PC-3 (cell line): ENCODE measurements at regions not wholly inside any gene's neighbourhood (a gene's known extent, or its start where the extent isn't known, plus 50 kb on each side); places are given as distances from the start of the nearest gene placed in this dataset.

Source experiments
- ATAC-seq: fragments of 200-7000 bp; cut with Tn5 transposase; 2 replicates; pipeline ENCODE4 v1.9.1; 2020; ENCODE audit warnings: mild to moderate bottlenecking, moderate library complexity
- BruUV-seq: library from RNA; stranded (reverse); fragments of 400-500 nt; replicated peaks from 2 replicates; lab custom pipeline; 2021; lab: Mats Ljungman, UMichigan
- CTCF ChIA-PET: fragments of 300-600 bp; sonication (Branson Sonifier 250); formaldehyde crosslinking; loops from one replicate; lab custom pipeline; 2022; ENCODE audit warnings: antibody characterized with exemption; lab: Charles Lee
- POLR2A ChIA-PET: fragments of 300-600 bp; sonication (Branson Sonifier 250); formaldehyde crosslinking; loops from one replicate; lab custom pipeline; 2022; ENCODE audit warnings: antibody characterized with exemption; ENCODE audit not compliant: unreplicated experiment; lab: Charles Lee
- DNase-seq: peaks from one replicate; pipeline ENCODE4 v3.0.0-alpha.2; 2015
- H2AFZ ChIP-seq: fragments of 300-600 bp; sonication (generic); 2 replicates; pipeline ENCODE4 v1.6.0; 2016; ENCODE audit warnings: antibody characterized with exemption, low read length
- H3F3A ChIP-seq: fragments of 300-600 bp; sonication (generic); one replicate; pipeline ENCODE4 v1.6.0; 2017; ENCODE audit warnings: antibody characterized with exemption, low read length, control low read depth, mild to moderate bottlenecking; ENCODE audit not compliant: unreplicated experiment
- H3K27ac ChIP-seq: fragments of 300-600 bp; sonication (generic); 2 replicates; pipeline ENCODE4 v1.5.1; 2016; ENCODE audit warnings: mild to moderate bottlenecking, low read length
- H3K27me3 ChIP-seq: fragments of 300-600 bp; sonication (generic); 2 replicates; pipeline ENCODE4 v1.6.1; 2016; ENCODE audit warnings: low read length, mixed read lengths
- H3K36me3 ChIP-seq: fragments of 300-600 bp; sonication (generic); 2 replicates; pipeline ENCODE4 v1.6.1; 2016; ENCODE audit warnings: low read depth, mixed run types, low read length, mixed read lengths
- H3K4me1 ChIP-seq: fragments of 300-600 bp; sonication (generic); 2 replicates; pipeline ENCODE4 v1.5.1; 2016; ENCODE audit warnings: low read length; ENCODE audit not compliant: insufficient read depth
- H3K4me2 ChIP-seq: fragments of 300-600 bp; sonication (generic); 2 replicates; pipeline ENCODE4 v1.6.0; 2016; ENCODE audit warnings: low read length
- H3K4me3 ChIP-seq: fragments of 300-600 bp; sonication (generic); 2 replicates; pipeline ENCODE4 v1.5.1; 2016; ENCODE audit warnings: mild to moderate bottlenecking, low read length, mixed read lengths
- H3K79me2 ChIP-seq: fragments of 300-600 bp; sonication (generic); 2 replicates; pipeline ENCODE4 v1.6.1; 2017; ENCODE audit warnings: low read length, mixed read lengths
- H3K9ac ChIP-seq: fragments of 300-600 bp; sonication (generic); 2 replicates; pipeline ENCODE4 v1.6.0; 2016; ENCODE audit warnings: mild to moderate bottlenecking, low read length
- H3K9me2 ChIP-seq: fragments of 300-600 bp; sonication (generic); replicated peaks from 2 replicates; pipeline ENCODE4 v1.6.1; 2016; ENCODE audit warnings: mixed run types, low read length, mixed read lengths
- H3K9me3 ChIP-seq: fragments of 300-600 bp; sonication (generic); 2 replicates; pipeline ENCODE4 v1.6.1; 2016; ENCODE audit warnings: low read length, mixed read lengths
- H4K20me1 ChIP-seq: fragments of 300-600 bp; sonication (generic); 2 replicates; pipeline ENCODE4 v1.6.1; 2016; ENCODE audit warnings: low read length, mixed read lengths
- CTCF ChIP-seq: fragments of 300-600 bp; sonication (generic); conservative IDR thresholded peaks from 2 replicates; pipeline ENCODE4 v1.5.1; 2017; ENCODE audit warnings: antibody characterized with exemption, low read depth, mild to moderate bottlenecking, low read length
- EZH2 ChIP-seq: fragments of 300-600 bp; sonication (generic); IDR thresholded peaks from one replicate; pipeline ENCODE4 v1.6.1; 2017; ENCODE audit warnings: antibody characterized with exemption, mild to moderate bottlenecking, low read length; ENCODE audit not compliant: unreplicated experiment
- EZH2phosphoT487 ChIP-seq: fragments of 300-600 bp; sonication (generic); IDR thresholded peaks from 2 replicates; pipeline ENCODE4 v1.6.1; 2018; ENCODE audit warnings: mild to moderate bottlenecking, antibody characterized with exemption, low read length, borderline replicate concordance
- intact Hi-C: fragments of 100-400 bp; cut with micrococcal nuclease; formaldehyde crosslinking; loops from 2 replicates; pipeline ENCODE4 v1.9.0; 2023

GRCh38 chr11:109112821-109113280 is 309.1 kb upstream of the C11orf87 start:
- DNase-seq (no peak), ATAC-seq (peak; percentile 24; the same call in 1 of the 2 replicates)
- no peaks in the 10 kb centered on the region for H3K4me1 ChIP-seq
- H3K27ac ChIP-seq, result no peak overlapping the region
- H3K9ac ChIP-seq, result no peak overlapping the region
- H3K9me3 ChIP-seq, result no peaks in the 10 kb centered on the region
- peaks cover 22% of the 10 kb centered on the region; the same call in 1 of the 2 replicates for H3K27me3 ChIP-seq
- no peak overlapping the region for H3K4me3 ChIP-seq
- ChIA-PET CTCF (interaction anchor here (0.6 to 0.7 kb wide), 3 partner anchors 8 to 325 kb away, joined by 3 read pairs; no protein-coding TSS in a partner anchor), POLR2A (no interaction called here)
- H3F3A ChIP-seq, result no peaks in the 10 kb centered on the region
- intact Hi-C loops, result no loop called here
- H3K9me2 ChIP-seq, result no peaks in the 10 kb centered on the region
- no TSS peak for BruUV-seq
- no peak overlapping the region for H3K4me2 ChIP-seq
- H3K36me3 ChIP-seq, result no peaks in the 10 kb centered on the region
- H2AFZ ChIP-seq, result no peak overlapping the region
- no peaks in the 10 kb centered on the region for H3K79me2 ChIP-seq
- H4K20me1 ChIP-seq, result no peaks in the 10 kb centered on the region
- no peak for TF ChIP-seq CTCF
- TF ChIP-seq EZH2phosphoT487, result no peak
- TF ChIP-seq EZH2, result no peak

- Histone ChIP-seq H2AFZ (no peak overlapping the region), H3K4me2 (no peak overlapping the region), H4K20me1 (no peaks in the 10 kb centered on the region), H3K79me2 (no peaks in the 10 kb centered on the region), H3K4me1 (no peaks in the 10 kb centered on the region), H3K9me3 (no peaks in the 10 kb centered on the region), H3K4me3 (no peak overlapping the region), H3F3A (no peaks in the 10 kb centered on the region), H3K9ac (no peak overlapping the region), H3K27ac (no peak overlapping the region), H3K9me2 (no peaks in the 10 kb centered on the region), H3K36me3 (no peaks in the 10 kb centered on the region), H3K27me3 (peaks cover 23% of the 10 kb centered on the region)
- BruUV-seq, result no TSS peak
- TF ChIP-seq EZH2 (no peak), CTCF (no peak), EZH2phosphoT487 (no peak)
- ChIA-PET POLR2A (no interaction called here), CTCF (interaction anchor here (0.7 kb wide), 1 partner anchor 249 kb away, joined by 8 read pairs; no protein-coding TSS in a partner anchor)
- ATAC-seq (no peak), DNase-seq (no peak)
- intact Hi-C loops, result no loop called here
Observed at GRCh38 chr11:109120341-109120740, 301.6 kb upstream of the C11orf87 start.

GRCh38 chr11:109121173-109121932 is 300.6 kb upstream of the C11orf87 start:
- BruUV-seq, result no TSS peak
- ATAC-seq (no peak), DNase-seq (no peak)
- no peak for TF ChIP-seq CTCF
- no peak for TF ChIP-seq EZH2
- no peak for TF ChIP-seq EZH2phosphoT487
- Histone ChIP-seq H4K20me1 (no peaks in the 10 kb centered on the region), H3K27ac (no peak overlapping the region), H3K9ac (no peak overlapping the region), H3K4me2 (no peak overlapping the region), H3K4me1 (no peaks in the 10 kb centered on the region), H3K4me3 (no peak overlapping the region), H3K9me2 (no peaks in the 10 kb centered on the region), H2AFZ (no peak overlapping the region), H3K27me3 (peaks cover 25% of the 10 kb centered on the region), H3F3A (no peaks in the 10 kb centered on the region), H3K79me2 (no peaks in the 10 kb centered on the region), H3K9me3 (no peaks in the 10 kb centered on the region), H3K36me3 (no peaks in the 10 kb centered on the region)
- POLR2A ChIA-PET, result no interaction called here
- CTCF ChIA-PET, result interaction anchor here (0.7 kb wide), 1 partner anchor 250 kb away, joined by 8 read pairs; no protein-coding TSS in a partner anchor
- intact Hi-C loops, result no loop called here
